GM12875 (cell line): ENCODE measurements at regions not wholly inside any gene's neighbourhood (a gene's known extent, or its start where the extent isn't known, plus 50 kb on each side); places are given as distances from the start of the nearest gene placed in this dataset.

Experiments
- H3K4me3 ChIP-seq: one replicate; pipeline ENCODE4 v1.5.1; 2011; ENCODE audit warnings: low read depth, low read length, control low read depth
- TF ChIP-seq, protein P1 (sequence below): IDR thresholded peaks from 2 replicates; pipeline ENCODE4 v1.5.1; 2011; ENCODE audit warnings: low read depth, mild to moderate bottlenecking, control low read depth, inconsistent platforms, low read length, moderate library complexity, borderline replicate concordance; ENCODE audit not compliant: insufficient read depth

DNA sequence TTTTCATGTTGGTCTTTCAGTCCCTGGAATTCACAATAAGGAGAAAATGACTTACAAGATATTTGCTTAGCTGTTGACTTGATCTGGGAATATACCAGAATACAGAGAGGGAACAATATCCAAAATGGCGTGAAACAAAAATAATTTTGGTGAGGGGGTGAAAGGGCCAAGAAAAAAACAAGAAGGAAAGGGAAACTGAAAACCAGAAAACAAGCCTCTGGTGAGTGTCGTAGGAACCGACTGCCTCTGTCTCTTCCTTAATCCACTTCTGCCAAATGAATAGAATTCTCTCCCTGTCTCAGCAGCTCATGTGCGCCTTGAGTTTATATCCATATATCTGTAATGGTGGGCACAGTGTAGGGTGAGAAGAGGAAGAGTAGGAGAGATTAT is 367.6 kb downstream of the ETS1 start:
- H3K4me3 ChIP-seq, result no peak overlapping the region
- TF ChIP-seq, protein P1, sequence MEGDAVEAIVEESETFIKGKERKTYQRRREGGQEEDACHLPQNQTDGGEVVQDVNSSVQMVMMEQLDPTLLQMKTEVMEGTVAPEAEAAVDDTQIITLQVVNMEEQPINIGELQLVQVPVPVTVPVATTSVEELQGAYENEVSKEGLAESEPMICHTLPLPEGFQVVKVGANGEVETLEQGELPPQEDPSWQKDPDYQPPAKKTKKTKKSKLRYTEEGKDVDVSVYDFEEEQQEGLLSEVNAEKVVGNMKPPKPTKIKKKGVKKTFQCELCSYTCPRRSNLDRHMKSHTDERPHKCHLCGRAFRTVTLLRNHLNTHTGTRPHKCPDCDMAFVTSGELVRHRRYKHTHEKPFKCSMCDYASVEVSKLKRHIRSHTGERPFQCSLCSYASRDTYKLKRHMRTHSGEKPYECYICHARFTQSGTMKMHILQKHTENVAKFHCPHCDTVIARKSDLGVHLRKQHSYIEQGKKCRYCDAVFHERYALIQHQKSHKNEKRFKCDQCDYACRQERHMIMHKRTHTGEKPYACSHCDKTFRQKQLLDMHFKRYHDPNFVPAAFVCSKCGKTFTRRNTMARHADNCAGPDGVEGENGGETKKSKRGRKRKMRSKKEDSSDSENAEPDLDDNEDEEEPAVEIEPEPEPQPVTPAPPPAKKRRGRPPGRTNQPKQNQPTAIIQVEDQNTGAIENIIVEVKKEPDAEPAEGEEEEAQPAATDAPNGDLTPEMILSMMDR, result no peak

DNA sequence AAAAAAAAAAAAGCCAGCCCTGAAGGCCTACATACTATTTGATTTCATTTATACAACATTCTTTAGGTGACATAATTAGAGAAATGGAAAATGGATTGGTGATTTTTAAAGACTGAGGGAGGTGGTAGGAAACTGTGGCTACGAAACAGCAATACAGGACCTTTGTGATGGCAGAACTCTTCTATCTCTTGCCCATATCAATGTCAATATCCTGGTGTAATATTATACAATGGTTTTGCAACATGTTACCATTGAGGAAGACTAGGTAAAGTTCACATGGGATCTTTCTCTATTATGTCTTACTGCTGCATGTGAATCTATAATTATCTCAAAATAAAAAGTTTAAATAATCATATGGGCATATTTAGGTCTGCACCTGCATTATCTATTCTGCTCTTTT is 371.2 kb downstream of the ETS1 start:
- TF ChIP-seq, protein P1, result no peak
- H3K4me3 ChIP-seq, result no peak overlapping the region

DNA sequence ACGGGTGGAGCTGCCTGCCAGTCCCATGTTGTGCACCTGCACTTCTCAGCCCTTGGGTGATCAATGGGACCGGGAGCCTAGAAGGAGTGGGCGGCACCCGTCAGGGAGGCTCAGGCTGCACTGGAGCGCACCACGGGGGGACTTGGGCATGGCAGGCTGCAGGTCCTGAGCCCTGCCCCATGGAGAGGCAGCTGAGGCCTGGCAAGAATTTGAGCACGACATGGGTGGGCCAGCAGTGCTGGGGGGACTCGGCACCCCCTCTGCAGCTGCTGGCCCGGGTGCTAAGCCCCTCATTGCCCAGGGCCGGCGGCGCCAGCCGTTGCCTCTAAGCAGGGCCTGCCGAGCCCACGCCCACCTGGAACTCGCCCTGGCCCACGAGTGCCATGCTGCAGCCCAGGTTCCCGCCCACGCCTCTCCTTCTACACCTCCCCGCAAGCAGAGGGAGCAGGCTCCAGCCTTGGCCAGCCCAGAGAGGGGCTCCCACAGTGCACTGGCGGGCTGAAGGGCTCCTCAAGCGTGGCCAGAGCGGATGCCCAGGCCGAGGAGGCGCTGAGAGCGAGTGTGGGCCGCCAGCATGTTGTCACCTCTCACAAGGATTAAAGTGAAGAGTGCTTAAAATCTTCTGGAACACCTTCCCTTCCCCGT is 372.0 kb downstream of the ETS1 start:
- TF ChIP-seq, protein P1, result no peak
- no peak overlapping the region for H3K4me3 ChIP-seq

DNA sequence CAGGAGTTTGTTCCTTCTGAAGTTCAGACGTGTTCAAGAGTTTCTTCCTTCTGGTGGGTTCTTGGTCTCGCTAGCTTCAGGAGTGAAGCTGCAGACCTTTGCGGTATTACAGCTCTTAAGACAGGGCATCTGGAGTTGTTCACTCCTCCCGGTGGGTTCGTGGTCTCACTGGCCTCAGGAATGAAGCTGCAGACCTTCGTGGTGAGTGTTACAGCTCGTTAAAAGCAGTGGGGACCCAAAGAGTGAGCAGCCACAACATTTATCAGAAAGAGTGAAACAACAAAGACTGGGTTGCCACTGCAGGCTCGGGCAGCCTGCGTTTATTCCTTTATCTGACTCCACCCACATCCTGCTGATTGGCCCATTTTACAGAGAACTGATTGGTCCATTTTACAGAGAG is 373.1 kb downstream of the ETS1 start:
- TF ChIP-seq, protein P1, result no peak
- no peak overlapping the region for H3K4me3 ChIP-seq

DNA sequence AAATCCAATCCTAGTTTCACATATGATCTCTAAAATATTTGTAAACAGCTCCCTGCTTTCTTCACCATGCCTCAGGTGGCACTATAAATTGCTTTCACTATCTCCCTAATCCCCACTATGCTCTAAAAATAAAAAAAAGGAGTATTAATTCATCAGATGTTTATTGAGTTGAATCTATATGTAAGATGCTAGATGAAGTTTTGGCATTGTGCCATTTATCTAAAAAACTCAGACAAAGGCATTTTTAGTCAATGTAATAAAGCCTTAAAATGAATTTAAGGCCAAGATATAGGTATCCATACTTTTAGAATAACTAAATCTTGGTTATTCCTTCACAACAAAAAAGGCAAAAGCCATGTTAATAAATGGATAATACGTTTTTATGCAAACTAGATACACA is 373.9 kb downstream of the ETS1 start:
- TF ChIP-seq, protein P1, result no peak
- H3K4me3 ChIP-seq, result no peak overlapping the region

DNA sequence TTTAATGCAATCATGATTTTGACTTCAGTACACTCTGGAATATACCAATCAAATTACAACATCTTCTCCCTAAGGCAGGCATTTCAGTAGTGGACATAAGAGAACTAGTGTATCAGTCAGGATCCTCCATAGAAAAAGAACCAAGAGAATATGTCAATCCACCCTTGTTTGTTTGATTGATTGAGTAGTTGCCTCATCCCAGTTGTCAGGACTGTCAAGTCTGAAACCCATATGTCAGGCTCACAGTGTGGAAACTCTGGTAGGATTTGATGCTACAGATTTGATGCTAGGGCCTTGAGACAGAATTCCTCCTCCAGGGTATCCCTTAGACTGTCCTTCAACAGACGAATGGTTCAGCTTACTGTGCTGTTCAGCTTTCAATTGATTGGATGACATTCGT is 375.0 kb downstream of the ETS1 start:
- H3K4me3 ChIP-seq, result no peak overlapping the region
- TF ChIP-seq, protein P1, result no peak

DNA sequence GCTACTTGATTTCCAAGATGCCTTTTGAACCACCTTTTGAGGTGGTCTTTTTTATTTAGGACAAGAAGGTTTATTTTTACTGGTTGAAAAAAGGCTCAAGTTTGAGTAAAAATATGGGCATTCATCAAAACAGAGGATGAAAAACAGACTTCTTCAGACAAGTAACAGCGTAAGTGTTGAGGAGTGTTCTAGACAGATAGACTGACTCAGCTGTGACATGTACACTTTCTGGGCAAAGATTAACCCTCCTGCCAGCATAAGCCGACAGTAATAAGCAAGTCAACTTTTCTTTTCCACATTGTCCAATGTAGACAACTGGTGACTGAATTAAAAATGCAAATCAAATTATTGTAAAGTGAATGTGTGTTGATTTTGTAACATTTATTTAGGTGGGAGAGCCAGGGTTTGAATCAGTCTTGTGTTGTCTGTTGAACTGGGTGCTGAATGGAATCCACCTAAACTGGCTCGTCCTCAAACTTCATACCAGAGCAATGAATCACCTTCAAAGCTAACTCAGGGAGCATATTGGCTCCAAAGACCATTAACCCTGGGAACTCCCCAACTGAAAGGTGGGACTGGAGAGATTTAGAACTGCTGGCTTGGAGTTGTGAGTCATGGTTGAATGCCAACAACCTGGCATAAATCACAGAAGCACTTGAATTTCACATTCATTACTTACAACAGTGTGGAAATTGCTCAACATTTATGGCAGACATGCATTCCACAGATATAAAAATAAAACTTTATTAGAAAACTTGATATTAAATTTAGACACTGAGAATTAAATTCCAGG is 377.0 kb downstream of the ETS1 start:
- H3K4me3 ChIP-seq, result no peak overlapping the region
- TF ChIP-seq, protein P1, result no peak
